ENCODE measurements at regions not wholly inside any gene's neighbourhood (a gene's known extent, or its start where the extent isn't known, plus 50 kb on each side); places are given as distances from the start of the nearest gene placed in this dataset.

DNA sequence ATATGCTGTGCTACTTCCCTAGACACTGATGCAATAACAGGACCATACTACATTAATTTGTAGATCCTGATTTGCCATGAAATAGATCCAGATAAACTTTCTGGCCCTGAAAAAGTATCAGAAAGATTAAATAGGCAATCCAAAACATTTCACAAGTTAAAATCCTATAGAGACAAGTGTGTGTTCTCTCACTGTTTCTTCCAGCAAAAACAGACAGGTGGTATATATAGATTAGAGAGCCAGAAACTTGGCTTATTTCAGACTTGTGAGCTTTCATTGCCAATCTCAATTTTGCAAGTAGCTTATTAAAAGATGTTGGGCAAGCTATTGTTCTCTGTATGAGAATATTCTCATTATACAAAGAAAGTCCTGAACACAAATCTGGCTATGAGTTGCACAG is 289.1 kb upstream of the MANEA start:
- TF ChIP-seq RAD21 (IDR thresholded peaks at IDR 0.05; ENCODE audit: low read length) = no peak
- no peak for TF ChIP-seq POLR2A (IDR thresholded peaks at IDR 0.05; ENCODE audit: low read depth, low read length)

All from IMR-90 (cell line).